Colonic mucosa (tissue), 4 donors: ENCODE measurements at regions not wholly inside any gene's neighbourhood (a gene's known extent, or its start where the extent isn't known, plus 50 kb on each side); places are given as distances from the start of the nearest gene placed in this dataset.

Source experiments
- DNase-seq: peaks from one replicate; pipeline ENCODE4 v3.0.0-alpha.2; 2020
- H3K27ac ChIP-seq: fragments of 200-600 bp; one replicate; pipeline ENCODE4 v1.8.0; 2021
- H3K27me3 ChIP-seq: fragments of 200-600 bp; one replicate; pipeline ENCODE4 v1.8.0; 2021
- H3K36me3 ChIP-seq: fragments of 200-600 bp; one replicate; pipeline ENCODE4 v1.8.0; 2021
- H3K4me1 ChIP-seq: fragments of 200-600 bp; one replicate; pipeline ENCODE4 v1.8.0; 2021; ENCODE audit warnings: mild to moderate bottlenecking
- H3K4me3 ChIP-seq: fragments of 200-600 bp; one replicate; pipeline ENCODE4 v1.8.0; 2021
- H3K9ac ChIP-seq, 2 donors: one replicate each; pipeline ENCODE4 v1.7.0; 2013; ENCODE audit warnings: control low read depth in 2 of 2, low read depth in 2 of 2, low read length in 2 of 2
- H3K9me3 ChIP-seq: fragments of 200-600 bp; one replicate; pipeline ENCODE4 v1.8.0; 2021
- intact Hi-C: fragments of 100-400 bp; cut with DNase I; formaldehyde crosslinking; loops from one replicate; pipeline ENCODE4 v1.14.1; 2022
- TF ChIP-seq, protein P1 (sequence below): fragments of 200-600 bp; IDR thresholded peaks from one replicate; pipeline ENCODE4 v1.8.0; 2022; ENCODE audit warnings: antibody characterized with exemption, mild to moderate bottlenecking
- donor health status: healthy.
- donor health status: DM: no; HTN: no; CAD: no.
- donor health status: DM: no; HTN: no; CAD: no.

DNA sequence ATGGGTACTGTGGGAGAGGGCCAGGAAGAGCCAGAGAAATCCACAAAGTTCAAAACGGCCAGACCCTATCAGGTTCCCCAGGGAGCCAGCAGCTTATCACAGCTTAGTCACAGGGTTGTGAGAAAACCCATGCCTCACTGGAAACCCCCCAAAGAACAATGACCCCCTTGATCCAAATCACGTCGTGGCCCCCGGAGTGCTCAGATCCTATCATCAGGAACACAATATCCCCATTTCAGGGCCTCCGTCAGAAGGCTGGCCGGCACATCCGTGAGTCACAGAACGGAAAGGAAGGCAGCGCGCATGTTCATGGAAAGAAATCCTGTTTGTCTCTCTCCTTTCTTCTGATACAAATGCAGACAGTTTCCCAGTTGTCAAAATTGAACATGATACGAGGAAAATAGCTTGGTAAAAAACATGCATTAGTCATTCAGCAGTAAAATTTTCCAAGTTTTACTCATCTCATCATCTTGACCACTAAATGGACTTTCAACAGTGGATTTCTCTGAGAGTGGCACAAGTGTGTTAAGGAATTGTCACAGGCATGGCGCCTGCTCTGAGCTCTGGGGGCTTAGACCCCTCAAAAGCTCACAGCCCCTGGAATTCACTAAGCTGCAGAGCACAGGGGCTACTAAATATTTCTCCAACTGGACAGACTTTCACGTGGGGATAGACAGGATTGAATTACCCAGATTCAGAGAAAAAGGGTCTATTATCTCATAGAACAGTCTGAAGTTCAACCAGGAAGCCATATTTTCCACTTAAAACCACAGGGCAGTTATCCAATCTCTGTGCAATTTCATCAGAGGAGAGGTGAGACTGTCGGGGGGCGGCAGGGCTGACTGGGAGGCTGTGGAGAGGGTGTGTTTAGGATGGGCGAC, 124.8 kb downstream of the RIPK4 start:
- no peaks in the 10 kb centered on the region for H3K9me3 ChIP-seq
- H3K27me3 ChIP-seq = no peaks in the 10 kb centered on the region
- H3K4me3 ChIP-seq = no peak overlapping the region
- no peak overlapping the region for H3K27ac ChIP-seq
- H3K9ac ChIP-seq = no peak overlapping the region
- DNase-seq = no peak
- intact Hi-C loops = no loop called here
- H3K4me1 ChIP-seq = no peaks in the 10 kb centered on the region
- TF ChIP-seq, protein P1, sequence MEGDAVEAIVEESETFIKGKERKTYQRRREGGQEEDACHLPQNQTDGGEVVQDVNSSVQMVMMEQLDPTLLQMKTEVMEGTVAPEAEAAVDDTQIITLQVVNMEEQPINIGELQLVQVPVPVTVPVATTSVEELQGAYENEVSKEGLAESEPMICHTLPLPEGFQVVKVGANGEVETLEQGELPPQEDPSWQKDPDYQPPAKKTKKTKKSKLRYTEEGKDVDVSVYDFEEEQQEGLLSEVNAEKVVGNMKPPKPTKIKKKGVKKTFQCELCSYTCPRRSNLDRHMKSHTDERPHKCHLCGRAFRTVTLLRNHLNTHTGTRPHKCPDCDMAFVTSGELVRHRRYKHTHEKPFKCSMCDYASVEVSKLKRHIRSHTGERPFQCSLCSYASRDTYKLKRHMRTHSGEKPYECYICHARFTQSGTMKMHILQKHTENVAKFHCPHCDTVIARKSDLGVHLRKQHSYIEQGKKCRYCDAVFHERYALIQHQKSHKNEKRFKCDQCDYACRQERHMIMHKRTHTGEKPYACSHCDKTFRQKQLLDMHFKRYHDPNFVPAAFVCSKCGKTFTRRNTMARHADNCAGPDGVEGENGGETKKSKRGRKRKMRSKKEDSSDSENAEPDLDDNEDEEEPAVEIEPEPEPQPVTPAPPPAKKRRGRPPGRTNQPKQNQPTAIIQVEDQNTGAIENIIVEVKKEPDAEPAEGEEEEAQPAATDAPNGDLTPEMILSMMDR = no peak
- H3K36me3 ChIP-seq = no peaks in the 10 kb centered on the region

GRCh38 chr21:41641510-41641815, 125.4 kb downstream of the RIPK4 start:
- no peak overlapping the region for H3K9ac ChIP-seq
- no peak for DNase-seq
- intact Hi-C loops = no loop called here
- H3K9me3 ChIP-seq = no peaks in the 10 kb centered on the region
- H3K4me1 ChIP-seq = no peaks in the 10 kb centered on the region
- no peak overlapping the region for H3K4me3 ChIP-seq
- TF ChIP-seq, protein P1 = no peak
- H3K27ac ChIP-seq = no peak overlapping the region
- H3K36me3 ChIP-seq = no peaks in the 10 kb centered on the region
- no peaks in the 10 kb centered on the region for H3K27me3 ChIP-seq

DNA sequence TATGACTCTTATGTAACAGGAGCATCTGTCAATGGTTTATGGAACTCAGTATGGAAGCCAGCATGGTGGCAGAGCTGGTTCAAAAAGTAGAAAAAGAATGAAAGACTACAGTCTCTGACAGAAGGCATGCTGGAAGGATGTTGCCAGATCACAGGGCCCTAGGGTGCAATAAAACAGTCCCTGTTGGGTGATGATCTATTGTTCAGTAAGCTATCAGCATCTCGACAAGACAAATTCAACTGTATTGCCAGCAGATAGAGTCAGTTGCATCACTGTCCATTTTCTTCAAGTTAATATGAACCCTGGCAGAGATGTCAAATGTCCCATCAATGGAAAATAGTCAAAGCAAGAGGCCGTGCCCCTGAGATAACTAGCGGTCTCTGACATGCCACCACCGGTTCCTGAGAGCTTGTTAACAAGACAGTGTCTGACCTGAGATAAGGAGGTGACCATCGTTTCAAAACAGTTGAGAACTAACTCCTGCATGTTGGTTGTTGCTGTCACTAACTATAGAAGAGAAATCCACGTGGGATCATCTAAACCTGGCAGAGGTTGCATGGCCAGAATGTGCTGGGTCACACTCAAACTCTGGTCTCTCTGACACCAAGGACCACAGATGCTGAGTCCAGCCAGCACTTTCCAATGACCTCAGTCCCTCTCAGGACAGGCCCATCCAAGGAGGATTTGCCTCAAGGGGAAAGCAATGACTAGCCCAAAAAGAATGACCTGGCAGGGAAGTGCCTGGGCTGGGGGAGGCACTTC, 125.9 kb downstream of the RIPK4 start:
- Histone ChIP-seq H3K9ac (no peak overlapping the region), H3K4me1 (no peaks in the 10 kb centered on the region), H3K36me3 (no peaks in the 10 kb centered on the region), H3K9me3 (no peaks in the 10 kb centered on the region), H3K27ac (no peak overlapping the region), H3K4me3 (no peak overlapping the region), H3K27me3 (no peaks in the 10 kb centered on the region)
- no peak for DNase-seq
- TF ChIP-seq, protein P1 = no peak
- intact Hi-C loops = no loop called here

GRCh38 chr21:41639766-41640165, 127.1 kb downstream of the RIPK4 start:
- Histone ChIP-seq H3K4me1 (no peaks in the 10 kb centered on the region), H3K4me3 (no peak overlapping the region), H3K27ac (no peak overlapping the region), H3K36me3 (no peaks in the 10 kb centered on the region), H3K9me3 (no peaks in the 10 kb centered on the region), H3K27me3 (no peaks in the 10 kb centered on the region), H3K9ac (no peak overlapping the region)
- TF ChIP-seq, protein P1 = no peak
- DNase-seq = no peak
- intact Hi-C loops = no loop called here

GRCh38 chr21:41639336-41639735, 127.5 kb downstream of the RIPK4 start:
- H3K27ac ChIP-seq = no peak overlapping the region
- intact Hi-C loops = no loop called here
- TF ChIP-seq, protein P1 = no peak
- no peaks in the 10 kb centered on the region for H3K4me1 ChIP-seq
- H3K4me3 ChIP-seq = no peak overlapping the region
- H3K27me3 ChIP-seq = no peaks in the 10 kb centered on the region
- no peaks in the 10 kb centered on the region for H3K9me3 ChIP-seq
- no peaks in the 10 kb centered on the region for H3K36me3 ChIP-seq
- DNase-seq = no peak
- no peak overlapping the region for H3K9ac ChIP-seq
